ENCODE measurements at regions not wholly inside any gene's neighbourhood (a gene's known extent, or its start where the extent isn't known, plus 50 kb on each side); places are given as distances from the start of the nearest gene placed in this dataset.

- TF ChIP-seq CTCF (IDR thresholded peaks at IDR 0.05; ENCODE audit: poor library complexity, severe bottlenecking): no peak
- TF ChIP-seq REST (IDR thresholded peaks at IDR 0.05; ENCODE audit: borderline replicate concordance): no peak
- no peak for TF ChIP-seq EZH2 (IDR thresholded peaks at IDR 0.05; ENCODE audit: borderline replicate concordance, insufficient read depth, low read length, poor library complexity, severe bottlenecking)
- no peak for TF ChIP-seq POLR2AphosphoS5 (IDR thresholded peaks at IDR 0.05)
- TF ChIP-seq TAF1 (IDR thresholded peaks at IDR 0.05; ENCODE audit: low read depth): no peak
- no peak for TF ChIP-seq MXI1 (conservative IDR thresholded peaks at IDR 0.05; ENCODE audit: poor library complexity, severe bottlenecking)
- no peak for TF ChIP-seq RAD21 (conservative IDR thresholded peaks at IDR 0.05)
- TF ChIP-seq EP300 (conservative IDR thresholded peaks at IDR 0.05; ENCODE audit: poor library complexity, severe bottlenecking): no peak
- TF ChIP-seq SMC3 (conservative IDR thresholded peaks at IDR 0.05; ENCODE audit: poor library complexity): no peak
These were observed 722.1 kb downstream of the LIG4 start for GRCh38 chr13:107493266-107493665.

Measured in neural cell (in vitro differentiated cells).